Lower leg skin (tissue), 4 donors: ENCODE measurements at regions not wholly inside any gene's neighbourhood (a gene's known extent, or its start where the extent isn't known, plus 50 kb on each side); places are given as distances from the start of the nearest gene placed in this dataset.
"Not testable (repeated sequence)": the region's sequence is repeated elsewhere in the genome, so short reads cannot be mapped to it uniquely, and the experiment has no call there.

Experiments
- DNase-seq, 2 donors: peaks; one replicate each; pipeline ENCODE4 v3.0.0-alpha.2; 2019; ENCODE audit warnings: low spot score in 2 of 2
- H3K4me3 ChIP-seq: fragments of 200-600 bp; sonication (generic); 2 replicates; pipeline ENCODE4 v1.5.1; 2017; ENCODE audit warnings: mild to moderate bottlenecking, low read depth; ENCODE audit not compliant: poor library complexity, severe bottlenecking
- POLR2A ChIP-seq, 2 donors: fragments of 450-650 bp; IDR thresholded peaks; one replicate each; pipeline ENCODE4 v1.6.1; 2016 to 2017; ENCODE audit warnings: antibody characterized with exemption in 2 of 2, mild to moderate bottlenecking in 1 of 2, moderate library complexity in 1 of 2
- WGBS, 2 donors: methylation state at CpG; one replicate each; pipeline ENCODE4 v1.1.5; 2018; 5-methylcytosine and 5-hydroxymethylcytosine counted together
- intact Hi-C: fragments of 100-400 bp; cut with DNase I; formaldehyde crosslinking; loops from one replicate; pipeline ENCODE4 v1.15.0; 2023; ENCODE audit warnings: low total_unique reads
- TF ChIP-seq, protein P1 (sequence below), 3 donors: fragments of 450-650 bp; IDR thresholded peaks; one replicate each; pipeline ENCODE4 v1.5.1; 2016; ENCODE audit warnings: antibody characterized with exemption in 3 of 3, mild to moderate bottlenecking in 3 of 3, moderate library complexity in 2 of 3

- intact Hi-C loops = no loop called here
- no peak for TF ChIP-seq POLR2A (IDR thresholded peaks at IDR 0.05)
- TF ChIP-seq, protein P1, sequence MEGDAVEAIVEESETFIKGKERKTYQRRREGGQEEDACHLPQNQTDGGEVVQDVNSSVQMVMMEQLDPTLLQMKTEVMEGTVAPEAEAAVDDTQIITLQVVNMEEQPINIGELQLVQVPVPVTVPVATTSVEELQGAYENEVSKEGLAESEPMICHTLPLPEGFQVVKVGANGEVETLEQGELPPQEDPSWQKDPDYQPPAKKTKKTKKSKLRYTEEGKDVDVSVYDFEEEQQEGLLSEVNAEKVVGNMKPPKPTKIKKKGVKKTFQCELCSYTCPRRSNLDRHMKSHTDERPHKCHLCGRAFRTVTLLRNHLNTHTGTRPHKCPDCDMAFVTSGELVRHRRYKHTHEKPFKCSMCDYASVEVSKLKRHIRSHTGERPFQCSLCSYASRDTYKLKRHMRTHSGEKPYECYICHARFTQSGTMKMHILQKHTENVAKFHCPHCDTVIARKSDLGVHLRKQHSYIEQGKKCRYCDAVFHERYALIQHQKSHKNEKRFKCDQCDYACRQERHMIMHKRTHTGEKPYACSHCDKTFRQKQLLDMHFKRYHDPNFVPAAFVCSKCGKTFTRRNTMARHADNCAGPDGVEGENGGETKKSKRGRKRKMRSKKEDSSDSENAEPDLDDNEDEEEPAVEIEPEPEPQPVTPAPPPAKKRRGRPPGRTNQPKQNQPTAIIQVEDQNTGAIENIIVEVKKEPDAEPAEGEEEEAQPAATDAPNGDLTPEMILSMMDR (IDR thresholded peaks at IDR 0.05) = no peak
- no peak overlapping the region for H3K4me3 ChIP-seq
- WGBS, 2 donors = 58 to 74% methylated on average over 6 of the region's 6 CpGs
- DNase-seq = peak in 1 of 2 donors; percentile 66
Measured at GRCh38 chr22:26972286-26972685, 314.9 kb downstream of the MIAT start.

GRCh38 chr22:26972915-26973314 lies 315.5 kb downstream of the MIAT start:
- H3K4me3 ChIP-seq, intact Hi-C loops: not testable (repeated sequence)
- WGBS, 2 donors = 86 to 89% methylated on average over 5 of the region's 5 CpGs
- peak in 1 of 2 donors; percentile 23 for DNase-seq

DNA sequence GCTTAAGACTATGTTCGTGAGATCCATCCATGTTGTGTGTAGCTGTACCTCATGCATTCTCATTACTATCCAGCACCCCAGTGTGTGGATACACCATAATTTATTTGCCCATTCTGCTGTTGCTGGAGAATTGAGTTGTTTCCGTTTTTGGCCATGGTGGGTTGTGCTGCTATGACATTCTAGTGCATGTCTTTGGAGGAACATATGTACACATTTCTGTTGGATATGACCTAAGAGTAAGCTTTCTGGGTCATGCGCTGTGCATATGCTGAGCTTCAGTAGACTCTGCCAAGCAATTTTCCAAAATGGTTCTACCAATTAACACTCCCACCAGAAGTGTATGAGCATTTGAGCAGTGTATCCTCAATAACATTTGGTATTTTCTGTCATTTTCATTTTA lies 316.6 kb downstream of the MIAT start:
- H3K4me3 ChIP-seq = no peak overlapping the region
- TF ChIP-seq, protein P1 (IDR thresholded peaks at IDR 0.05) = no peak
- TF ChIP-seq POLR2A (IDR thresholded peaks at IDR 0.05) = no peak
- intact Hi-C loops = no loop called here
- peak in 1 of 2 donors; percentile 43 for DNase-seq
- WGBS, 2 donors = 81 to 90% methylated on average over 3 of the region's 3 CpGs

- intact Hi-C loops = no loop called here
- no peak overlapping the region for H3K4me3 ChIP-seq
- WGBS, 2 donors = 72 to 77% methylated on average over 4 of the region's 4 CpGs
- DNase-seq = peak in 1 of 2 donors; percentile 34
- no peak for TF ChIP-seq POLR2A (IDR thresholded peaks at IDR 0.05)
- TF ChIP-seq, protein P1 (IDR thresholded peaks at IDR 0.05) = no peak
Measured at GRCh38 chr22:26974914-26975803, 317.8 kb downstream of the MIAT start.

- DNase-seq = peak in 1 of 2 donors; percentile 6
- no peak overlapping the region for H3K4me3 ChIP-seq
- intact Hi-C loops = no loop called here
- no peak for TF ChIP-seq POLR2A (IDR thresholded peaks at IDR 0.05)
- TF ChIP-seq, protein P1 (IDR thresholded peaks at IDR 0.05) = no peak
- whole genome bisulfite sequencing, 2 donors = 85 to 90% methylated on average over 3 of the region's 3 CpGs
Measured at GRCh38 chr22:26975865-26976264, 318.5 kb downstream of the MIAT start.

- peak in 1 of 2 donors; percentile 21 for DNase-seq
- TF ChIP-seq, protein P1 (IDR thresholded peaks at IDR 0.05) = no peak
- no peak for TF ChIP-seq POLR2A (IDR thresholded peaks at IDR 0.05)
- WGBS, 2 donors = 67 to 76% methylated on average over 5 of the region's 5 CpGs
- intact Hi-C loops = no loop called here
- H3K4me3 ChIP-seq = no peak overlapping the region
Measured at GRCh38 chr22:26977741-26978376, 320.5 kb downstream of the MIAT start.
